Caco-2 (cell line): ENCODE measurements at regions not wholly inside any gene's neighbourhood (a gene's known extent, or its start where the extent isn't known, plus 50 kb on each side); places are given as distances from the start of the nearest gene placed in this dataset.

Experiments used
- BruUV-seq: library from RNA; stranded (reverse); fragments of 400-500 nt; replicated peaks from 2 replicates; lab custom pipeline; 2021; lab: Mats Ljungman, UMichigan
- CTCF ChIA-PET: fragments of 300-600 bp; sonication (Branson Sonifier 250); formaldehyde crosslinking; loops from one replicate; lab custom pipeline; 2022; ENCODE audit warnings: antibody characterized with exemption; lab: Charles Lee
- POLR2A ChIA-PET: fragments of 300-600 bp; sonication (Branson Sonifier 250); formaldehyde crosslinking; loops from one replicate; lab custom pipeline; 2022; ENCODE audit warnings: antibody characterized with exemption; lab: Charles Lee
- DNase-seq, 2 experiments: peaks; one replicate each; pipeline versions ENCODE4 v3.0.0 to v3.0.0-alpha.2; 2020 to 2022
- H3K27me3 ChIP-seq: replicated peaks from 2 replicates; pipeline ENCODE4 v1.6.0; 2011; ENCODE audit warnings: low read length; ENCODE audit not compliant: control insufficient read depth, insufficient read depth
- H3K36me3 ChIP-seq: 2 replicates; pipeline ENCODE4 v1.5.1; 2011; ENCODE audit warnings: low read length; ENCODE audit not compliant: control insufficient read depth, insufficient read depth
- H3K4me1 ChIP-seq: fragments of 250-450 bp; sonication (Bioruptor Pico); 2 replicates; pipeline ENCODE4 v1.5.1; 2020; ENCODE audit warnings: mild to moderate bottlenecking
- H3K4me3 ChIP-seq: 2 replicates; pipeline ENCODE4 v1.5.1; 2011; ENCODE audit warnings: low read depth, mild to moderate bottlenecking, control low read depth, low read length
- H3K9me3 ChIP-seq: fragments of 250-450 bp; sonication (Bioruptor Pico); 2 replicates; pipeline ENCODE4 v1.5.1; 2020; ENCODE audit warnings: mild to moderate bottlenecking, moderate library complexity
- H3K27ac Mint-ChIP-seq: one replicate; pipeline ENCODE4 v1.8.0; 2022; ENCODE audit warnings: mixed read lengths; ENCODE audit not compliant: unreplicated experiment
- H3K27me3 Mint-ChIP-seq: one replicate; pipeline ENCODE4 v1.8.0; 2022; ENCODE audit warnings: mixed read lengths; ENCODE audit not compliant: insufficient read depth, unreplicated experiment
- H3K36me3 Mint-ChIP-seq: one replicate; pipeline ENCODE4 v1.8.0; 2022; ENCODE audit warnings: mild to moderate bottlenecking, mixed read lengths; ENCODE audit not compliant: insufficient read depth, unreplicated experiment
- H3K4me1 Mint-ChIP-seq: one replicate; pipeline ENCODE4 v1.8.0; 2022; ENCODE audit warnings: low read depth, mixed read lengths; ENCODE audit not compliant: unreplicated experiment
- H3K4me3 Mint-ChIP-seq: one replicate; pipeline ENCODE4 v1.8.0; 2022; ENCODE audit warnings: mild to moderate bottlenecking, moderate library complexity, mixed read lengths; ENCODE audit not compliant: unreplicated experiment
- H3K9me3 Mint-ChIP-seq: one replicate; pipeline ENCODE4 v1.8.0; 2022; ENCODE audit warnings: mixed read lengths; ENCODE audit not compliant: unreplicated experiment
- intact Hi-C: fragments of 100-400 bp; cut with micrococcal nuclease; formaldehyde crosslinking; loops from one replicate; pipeline ENCODE4 v1.10.0; 2022; ENCODE audit not compliant: unreplicated experiment
- TF ChIP-seq, protein P1 (sequence below), 2 experiments: fragments of 200-600 bp in 1 of 2; IDR thresholded peaks; 1 replicate in 1 of 2; 2 replicates in 1 of 2; pipeline versions ENCODE4 v1.5.1 to v1.8.0; 2011 to 2022; ENCODE audit warnings: antibody characterized with exemption in 1 of 2, control low read depth in 1 of 2, inconsistent platforms in 1 of 2, low read depth in 1 of 2, low read length in 1 of 2, mild to moderate bottlenecking in 1 of 2, moderate library complexity in 1 of 2; ENCODE audit not compliant: insufficient read depth in 1 of 2, severe bottlenecking in 1 of 2, unreplicated experiment in 1 of 2

DNA sequence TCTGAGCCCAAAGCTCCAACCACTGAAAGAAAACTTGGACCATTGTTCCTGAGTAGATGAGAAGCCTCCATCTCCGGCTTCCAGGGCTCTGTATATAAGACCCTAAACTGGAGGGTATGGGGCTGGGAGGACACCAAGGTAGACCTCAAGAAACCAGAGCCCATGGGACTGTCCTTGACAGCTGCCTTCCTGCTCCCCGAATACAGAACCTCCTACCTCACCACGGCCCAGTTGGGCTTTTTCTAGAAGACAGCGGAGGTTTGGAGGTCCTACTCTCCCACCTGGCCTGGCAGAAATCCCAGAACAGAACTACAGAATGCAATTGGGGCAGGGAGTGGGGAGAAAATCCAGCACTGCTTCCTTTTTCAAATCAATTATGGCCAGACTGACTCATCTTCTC is 177.3 kb upstream of the ZNF507 start:
- Histone ChIP-seq H3K36me3 (no peaks in the 10 kb centered on the region), H3K27me3 (no peaks in the 10 kb centered on the region), H3K4me1 (no peaks in the 10 kb centered on the region), H3K9me3 (no peaks in the 10 kb centered on the region), H3K4me3 (no peak overlapping the region)
- DNase-seq: no peak
- POLR2A ChIA-PET: no interaction called here
- no peaks in the 10 kb centered on the region for H3K9me3 Mint-ChIP-seq
- TF ChIP-seq, protein P1, sequence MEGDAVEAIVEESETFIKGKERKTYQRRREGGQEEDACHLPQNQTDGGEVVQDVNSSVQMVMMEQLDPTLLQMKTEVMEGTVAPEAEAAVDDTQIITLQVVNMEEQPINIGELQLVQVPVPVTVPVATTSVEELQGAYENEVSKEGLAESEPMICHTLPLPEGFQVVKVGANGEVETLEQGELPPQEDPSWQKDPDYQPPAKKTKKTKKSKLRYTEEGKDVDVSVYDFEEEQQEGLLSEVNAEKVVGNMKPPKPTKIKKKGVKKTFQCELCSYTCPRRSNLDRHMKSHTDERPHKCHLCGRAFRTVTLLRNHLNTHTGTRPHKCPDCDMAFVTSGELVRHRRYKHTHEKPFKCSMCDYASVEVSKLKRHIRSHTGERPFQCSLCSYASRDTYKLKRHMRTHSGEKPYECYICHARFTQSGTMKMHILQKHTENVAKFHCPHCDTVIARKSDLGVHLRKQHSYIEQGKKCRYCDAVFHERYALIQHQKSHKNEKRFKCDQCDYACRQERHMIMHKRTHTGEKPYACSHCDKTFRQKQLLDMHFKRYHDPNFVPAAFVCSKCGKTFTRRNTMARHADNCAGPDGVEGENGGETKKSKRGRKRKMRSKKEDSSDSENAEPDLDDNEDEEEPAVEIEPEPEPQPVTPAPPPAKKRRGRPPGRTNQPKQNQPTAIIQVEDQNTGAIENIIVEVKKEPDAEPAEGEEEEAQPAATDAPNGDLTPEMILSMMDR (IDR thresholded peaks at IDR 0.05; ENCODE audit: insufficient read depth in 1 of 2, low read depth in 1 of 2, low read length in 1 of 2, severe bottlenecking in 1 of 2, unreplicated experiment in 1 of 2): no peak
- CTCF ChIA-PET: no interaction called here
- H3K4me1 Mint-ChIP-seq: no peaks in the 10 kb centered on the region
- no peaks in the 10 kb centered on the region for H3K36me3 Mint-ChIP-seq
- no TSS peak for BruUV-seq
- no peak overlapping the region for H3K4me3 Mint-ChIP-seq
- intact Hi-C loops: no loop called here
- no peak overlapping the region for H3K27ac Mint-ChIP-seq
- H3K27me3 Mint-ChIP-seq: peaks cover 20% of the 10 kb centered on the region

DNA sequence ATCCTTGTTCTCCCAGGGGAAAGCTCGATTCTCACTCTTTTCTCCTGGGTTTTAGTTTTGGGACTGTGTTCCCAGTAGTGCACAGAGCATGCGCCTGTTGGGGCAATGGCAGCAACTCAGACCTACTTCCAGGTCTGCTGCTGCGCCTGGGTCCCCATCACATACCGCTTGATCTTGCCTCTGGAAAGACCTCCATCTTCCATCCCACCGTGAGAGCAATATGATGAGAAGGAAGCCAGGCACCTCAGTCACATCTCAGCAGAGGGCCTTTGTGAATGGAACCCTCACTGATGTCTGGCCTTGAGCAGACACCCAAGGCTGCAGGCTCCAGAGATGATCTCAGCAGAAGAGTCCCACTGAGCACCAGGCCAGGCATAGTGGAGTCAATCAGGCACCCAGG is 176.8 kb upstream of the ZNF507 start:
- H3K9me3 ChIP-seq: no peaks in the 10 kb centered on the region
- DNase-seq: no peak
- H3K27me3 Mint-ChIP-seq: peaks cover 20% of the 10 kb centered on the region
- H3K9me3 Mint-ChIP-seq: no peaks in the 10 kb centered on the region
- H3K27me3 ChIP-seq: no peaks in the 10 kb centered on the region
- no peaks in the 10 kb centered on the region for H3K36me3 Mint-ChIP-seq
- no peak overlapping the region for H3K4me3 Mint-ChIP-seq
- POLR2A ChIA-PET: no interaction called here
- H3K36me3 ChIP-seq: no peaks in the 10 kb centered on the region
- TF ChIP-seq, protein P1 (IDR thresholded peaks at IDR 0.05; ENCODE audit: insufficient read depth in 1 of 2, low read depth in 1 of 2, low read length in 1 of 2, severe bottlenecking in 1 of 2, unreplicated experiment in 1 of 2): no peak
- H3K4me1 ChIP-seq: no peaks in the 10 kb centered on the region
- H3K4me3 ChIP-seq: no peak overlapping the region
- no peak overlapping the region for H3K27ac Mint-ChIP-seq
- CTCF ChIA-PET: no interaction called here
- no TSS peak for BruUV-seq
- intact Hi-C loops: no loop called here
- H3K4me1 Mint-ChIP-seq: no peaks in the 10 kb centered on the region

DNA sequence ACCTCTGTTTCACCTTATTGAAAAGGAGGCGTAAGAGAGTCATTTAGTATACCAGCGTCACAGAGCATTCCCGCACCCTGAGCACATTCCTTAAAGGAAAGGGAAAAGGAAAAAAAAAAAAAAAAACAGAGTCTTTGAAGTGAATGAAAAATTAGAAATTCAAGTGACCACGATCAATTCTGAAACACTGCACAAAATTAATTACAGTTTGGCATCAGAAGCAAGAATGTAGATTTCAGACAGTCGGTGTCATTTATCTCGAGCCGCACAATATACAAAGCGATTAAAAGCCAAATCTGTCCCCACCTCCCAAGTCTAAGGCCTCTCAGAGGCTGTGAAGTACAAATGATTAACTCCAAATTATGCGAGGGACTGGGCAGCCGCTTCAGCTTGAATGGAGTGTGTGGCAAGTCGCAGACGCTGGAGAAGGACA is 173.7 kb upstream of the ZNF507 start:
- H3K9me3 Mint-ChIP-seq: no peaks in the 10 kb centered on the region
- CTCF ChIA-PET: no interaction called here

More for the DNA sequence above, 173.7 kb upstream of the ZNF507 start:
- TF ChIP-seq, protein P1 (IDR thresholded peaks at IDR 0.05; ENCODE audit: insufficient read depth in 1 of 2, low read depth in 1 of 2, low read length in 1 of 2, severe bottlenecking in 1 of 2, unreplicated experiment in 1 of 2): no peak
- DNase-seq: no peak
- no peaks in the 10 kb centered on the region for H3K4me1 ChIP-seq
- H3K4me3 ChIP-seq: no peak overlapping the region
- H3K9me3 ChIP-seq: no peaks in the 10 kb centered on the region
- POLR2A ChIA-PET: no interaction called here
- no peaks in the 10 kb centered on the region for H3K36me3 Mint-ChIP-seq
- no peaks in the 10 kb centered on the region for H3K36me3 ChIP-seq
- H3K27me3 ChIP-seq: no peaks in the 10 kb centered on the region; the same call in 1 of the 2 replicates
- intact Hi-C loops: no loop called here
- H3K4me1 Mint-ChIP-seq: no peaks in the 10 kb centered on the region
- no peak overlapping the region for H3K4me3 Mint-ChIP-seq
- no TSS peak for BruUV-seq
- no peak overlapping the region for H3K27ac Mint-ChIP-seq
- H3K27me3 Mint-ChIP-seq: peaks cover 9% of the 10 kb centered on the region
